A549 (cell line): ENCODE measurements at regions not wholly inside any gene's neighbourhood (a gene's known extent, or its start where the extent isn't known, plus 50 kb on each side); places are given as distances from the start of the nearest gene placed in this dataset.

Experiments
- ATAC-seq, 2 experiments: fragments of 200-7000 bp in 1 of 2; fragments of >200 bp in 1 of 2; cut with Nextera tagmentation in 1 of 2; cut with Tn5 transposase in 1 of 2; 3 replicates each; pipeline versions ENCODE4 v1.8.0 to v1.9.1; 2018 to 2020; ENCODE audit warnings: mild to moderate bottlenecking in 1 of 2, moderate library complexity in 1 of 2
- CTCF ChIA-PET: fragments of 300-600 bp; sonication (Branson Sonifier 250); formaldehyde crosslinking; extraction: SDS; loops from one replicate; lab custom pipeline; 2021; ENCODE audit warnings: antibody characterized with exemption, inconsistent platforms; lab: Yijun Ruan, JAX
- POLR2A ChIA-PET: fragments of 350-600 bp; formaldehyde crosslinking; extraction: SDS; loops from one replicate; lab custom pipeline; 2021; ENCODE audit warnings: antibody characterized with exemption, inconsistent platforms; lab: Yijun Ruan, JAX
- DNase-seq, 2 experiments: peaks; one replicate each; pipeline versions ENCODE4 v3.0.0 to v3.0.0-alpha.2; 2011 to 2016; ENCODE audit warnings: low read depth in 1 of 2, low spot score in 1 of 2
- FAIRE-seq: peaks from 2 replicates; lab custom pipeline; 2011; peaks lifted over from hg19 to GRCh38; lab: Jason Lieb, UNC
- H3K27ac ChIP-seq, 2 experiments: fragments of >200 bp; sonication (Bioruptor Twin); formaldehyde crosslinking; 3 replicates each; pipeline ENCODE4 v1.5.1; 2016 to 2017
- H3K4me1 ChIP-seq: fragments of >200 bp; sonication (Bioruptor Twin); formaldehyde crosslinking; 3 replicates; pipeline ENCODE4 v1.6.1; 2016
- H3K4me2 ChIP-seq: fragments of >200 bp; sonication (Bioruptor Twin); formaldehyde crosslinking; 3 replicates; pipeline ENCODE4 v1.6.1; 2016
- H3K4me3 ChIP-seq: fragments of >200 bp; sonication (Bioruptor Twin); formaldehyde crosslinking; 3 replicates; pipeline ENCODE4 v1.5.1; 2016
- H3K9me3 ChIP-seq: fragments of >200 bp; sonication (Bioruptor Twin); formaldehyde crosslinking; 3 replicates; pipeline ENCODE4 v1.6.1; 2016
- BCL3 ChIP-seq: fragments of >200 bp; sonication (Bioruptor Twin); formaldehyde crosslinking; IDR thresholded peaks from 3 replicates; pipeline ENCODE4 v1.6.1; 2016
- CBX2 ChIP-seq: fragments of 200-600 bp; sonication (generic); IDR thresholded peaks from 2 replicates; pipeline ENCODE4 v1.6.1; 2016; ENCODE audit warnings: low read depth, mild to moderate bottlenecking, borderline replicate concordance
- CBX8 ChIP-seq: fragments of 200-600 bp; sonication (generic); IDR thresholded peaks from 2 replicates; pipeline ENCODE4 v1.6.1; 2016
- CTCF ChIP-seq: fragments of >200 bp; sonication (Bioruptor Twin); formaldehyde crosslinking; IDR thresholded peaks from 3 replicates; pipeline ENCODE4 v1.5.1; 2016
- E2F6 ChIP-seq: IDR thresholded peaks from 2 replicates; pipeline ENCODE4 v1.6.1; 2012; ENCODE audit warnings: low read depth, borderline replicate concordance
- ELK1 ChIP-seq: fragments of 150-350 bp; IDR thresholded peaks from 2 replicates; pipeline ENCODE4 v1.6.1; 2014; ENCODE audit warnings: low read depth, mild to moderate bottlenecking, low read length
- EP300 ChIP-seq, 2 experiments: fragments of >200 bp; sonication (Bioruptor Twin); formaldehyde crosslinking; IDR thresholded peaks; 2 replicates in 1 of 2; 3 replicates in 1 of 2; pipeline ENCODE4 v1.6.1; 2016 to 2017
- ESRRA ChIP-seq: fragments of 150-350 bp; IDR thresholded peaks from 2 replicates; pipeline ENCODE4 v1.6.1; 2014; ENCODE audit warnings: mild to moderate bottlenecking, low read length, borderline replicate concordance
- FOSB ChIP-seq: fragments of 250-450 bp; sonication (Bioruptor Pico); IDR thresholded peaks from 2 replicates; pipeline ENCODE4 v1.5.0; 2020; ENCODE audit warnings: mild to moderate bottlenecking, moderate library complexity
- FOXS1 ChIP-seq: fragments of 250-450 bp; sonication (Bioruptor Pico); IDR thresholded peaks from 2 replicates; pipeline ENCODE4 v1.5.0; 2020; ENCODE audit warnings: mild to moderate bottlenecking, moderate library complexity
- HEYL ChIP-seq: fragments of 250-450 bp; sonication (Bioruptor Pico); IDR thresholded peaks from 2 replicates; pipeline ENCODE4 v1.8.0; 2021; ENCODE audit warnings: mild to moderate bottlenecking, moderate library complexity
- HMGXB4 ChIP-seq: fragments of 250-450 bp; sonication (Bioruptor Pico); IDR thresholded peaks from 2 replicates; pipeline ENCODE4 v1.5.0; 2021; ENCODE audit warnings: mild to moderate bottlenecking, moderate library complexity, borderline replicate concordance
- HOXA7 ChIP-seq: fragments of 250-450 bp; sonication (Bioruptor Pico); IDR thresholded peaks from 2 replicates; pipeline ENCODE4 v1.5.0; 2020; ENCODE audit warnings: mild to moderate bottlenecking, moderate library complexity
- HOXB13 ChIP-seq: fragments of 250-450 bp; sonication (Bioruptor Pico); IDR thresholded peaks from 2 replicates; pipeline ENCODE4 v1.5.0; 2020; ENCODE audit warnings: low read depth, mild to moderate bottlenecking, moderate library complexity
- HOXB5 ChIP-seq: fragments of 250-450 bp; sonication (Bioruptor Pico); IDR thresholded peaks from 2 replicates; pipeline ENCODE4 v1.5.0; 2020; ENCODE audit warnings: mild to moderate bottlenecking, moderate library complexity
- JUN ChIP-seq, 2 experiments: fragments of >200 bp; sonication (Bioruptor Twin); formaldehyde crosslinking; IDR thresholded peaks; 2 replicates in 1 of 2; 3 replicates in 1 of 2; pipeline ENCODE4 v1.6.1; 2016 to 2017
- JUNB ChIP-seq: fragments of >200 bp; sonication (Bioruptor Twin); formaldehyde crosslinking; IDR thresholded peaks from 2 replicates; pipeline ENCODE4 v1.6.1; 2016
- KDM5A ChIP-seq: fragments of 200-600 bp; sonication (generic); IDR thresholded peaks from 2 replicates; pipeline ENCODE4 v1.6.1; 2016; ENCODE audit warnings: antibody characterized with exemption, mild to moderate bottlenecking
- MAFK ChIP-seq: fragments of 450-650 bp; IDR thresholded peaks from 2 replicates; pipeline ENCODE4 v1.6.1; 2014; ENCODE audit not compliant: partially characterized antibody
- NFE2L2 ChIP-seq: fragments of 150-350 bp; conservative IDR thresholded peaks from 2 replicates; pipeline ENCODE4 v1.6.1; 2014; ENCODE audit warnings: low read length
- POLR2A ChIP-seq: IDR thresholded peaks from 2 replicates; pipeline ENCODE4 v1.6.1; 2012; ENCODE audit warnings: mild to moderate bottlenecking, low read length
- POLR2AphosphoS2 ChIP-seq: conservative IDR thresholded peaks from 2 replicates; pipeline ENCODE4 v1.6.1; 2012; ENCODE audit warnings: low read length, improper control_type of control experiment, inconsistent platforms
- RAD21 ChIP-seq, 2 experiments: fragments of >200 bp in 1 of 2; sonication (Bioruptor Twin) in 1 of 2; formaldehyde crosslinking in 1 of 2; IDR thresholded peaks in 1 of 2; conservative IDR thresholded peaks in 1 of 2; 2 replicates in 1 of 2; 3 replicates in 1 of 2; pipeline ENCODE4 v1.6.1; 2012 to 2018; ENCODE audit warnings: inconsistent platforms in 1 of 2
- RCOR1 ChIP-seq: fragments of 150-350 bp; IDR thresholded peaks from 2 replicates; pipeline ENCODE4 v1.6.1; 2014; ENCODE audit warnings: antibody characterized with exemption, low read length, low read depth
- SREBF2 ChIP-seq: fragments of 450-650 bp; IDR thresholded peaks from 2 replicates; pipeline ENCODE4 v1.6.1; 2014; ENCODE audit warnings: mild to moderate bottlenecking, moderate library complexity
- WGBS: methylation state at CpG from one replicate; pipeline ENCODE4 v1.1.6; 2017; ENCODE audit errors: missing lambda C conversion rate; 5-methylcytosine and 5-hydroxymethylcytosine counted together
- TF ChIP-seq, protein P1 (sequence below): fragments of 250-450 bp; sonication (Bioruptor Pico); IDR thresholded peaks from 2 replicates; pipeline ENCODE4 v1.5.0; 2020; ENCODE audit warnings: low read depth, mild to moderate bottlenecking, moderate library complexity

DNA sequence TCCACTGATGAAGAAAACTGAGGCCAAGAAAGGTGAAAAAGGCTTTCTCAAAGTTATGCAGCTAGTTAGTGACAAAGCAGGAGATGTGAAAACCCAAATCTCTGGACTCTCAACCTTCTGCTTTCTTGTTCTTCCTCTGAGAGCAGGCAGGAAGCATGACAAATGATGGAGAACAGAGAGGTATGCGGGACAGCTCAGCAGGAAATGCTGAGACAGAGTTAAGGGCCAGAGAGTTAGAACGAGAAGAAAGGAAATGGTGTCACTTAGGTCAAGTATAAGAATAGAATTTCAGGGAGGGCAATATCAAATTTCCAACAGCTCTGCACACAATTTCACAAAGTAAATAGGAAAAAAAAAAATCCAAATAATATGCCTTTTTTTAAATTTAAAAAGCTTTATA, 67.6 kb upstream of the ARHGAP42 start:
- CTCF ChIA-PET, result no interaction called here
- POLR2A ChIA-PET, result no interaction called here
- ATAC-seq, result no peak
- H3K4me2 ChIP-seq, result no peak overlapping the region
- no peak overlapping the region for H3K4me3 ChIP-seq
- WGBS, result 9% methylated on average over 2 of the region's 2 CpGs
- TF ChIP-seq HOXB13 (CRISPR knock-in tag) (no peak), HOXB5 (CRISPR knock-in tag) (no peak), POLR2AphosphoS2 (no peak), EP300 (IDR thresholded peaks at IDR 0.05) (no peak), RCOR1 (no peak), JUN (IDR thresholded peaks at IDR 0.05) (no peak), CTCF (no peak), FOSB (CRISPR knock-in tag) (no peak), BCL3 (no peak), JUNB (no peak), RAD21 (conservative IDR thresholded peaks at IDR 0.05 in 1 of 2, IDR thresholded peaks at IDR 0.05 in 1 of 2) (no peak), SREBF2 (no peak), POLR2A (no peak), E2F6 (no peak), MAFK (no peak), HOXA7 (CRISPR knock-in tag) (no peak), CBX2 (no peak)
- TF ChIP-seq, protein P1, sequence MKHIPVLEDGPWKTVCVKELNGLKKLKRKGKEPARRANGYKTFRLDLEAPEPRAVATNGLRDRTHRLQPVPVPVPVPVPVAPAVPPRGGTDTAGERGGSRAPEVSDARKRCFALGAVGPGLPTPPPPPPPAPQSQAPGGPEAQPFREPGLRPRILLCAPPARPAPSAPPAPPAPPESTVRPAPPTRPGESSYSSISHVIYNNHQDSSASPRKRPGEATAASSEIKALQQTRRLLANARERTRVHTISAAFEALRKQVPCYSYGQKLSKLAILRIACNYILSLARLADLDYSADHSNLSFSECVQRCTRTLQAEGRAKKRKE, result no peak
- DNase-seq, result no peak
- H3K27ac ChIP-seq, result no peak overlapping the region
- H3K9me3 ChIP-seq, result no peaks in the 10 kb centered on the region
- H3K4me1 ChIP-seq, result no peaks in the 10 kb centered on the region
- FAIRE-seq, result no peak

DNA sequence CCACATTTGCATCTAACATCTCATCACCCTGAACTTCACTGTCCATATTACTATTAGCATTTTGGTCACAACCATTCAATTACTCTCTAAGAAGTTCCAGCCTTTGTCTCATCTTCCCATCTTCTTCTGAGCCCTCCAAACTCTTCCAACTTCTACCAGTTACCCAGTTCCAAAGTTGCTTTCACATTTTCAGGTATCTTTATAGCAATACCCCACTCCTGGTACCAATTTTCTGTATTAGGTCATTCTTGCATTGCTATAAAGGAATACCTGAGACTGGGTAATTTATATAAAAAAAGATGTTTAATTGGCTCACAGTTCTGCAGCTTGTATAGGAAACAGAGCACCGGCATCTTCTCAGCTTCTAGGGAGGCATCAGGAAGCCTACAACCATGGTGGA, 64.7 kb upstream of the ARHGAP42 start:
- H3K4me3 ChIP-seq, result no peak overlapping the region
- WGBS, result 77% methylated on average over 1 of the region's 1 CpG
- H3K4me1 ChIP-seq, result no peaks in the 10 kb centered on the region
- no peak overlapping the region for H3K4me2 ChIP-seq
- H3K9me3 ChIP-seq, result no peaks in the 10 kb centered on the region
- ChIA-PET CTCF (no interaction called here), POLR2A (no interaction called here)
- no peak for TF ChIP-seq HEYL
- TF ChIP-seq ESRRA, result no peak
- TF ChIP-seq POLR2A, result no peak
- DNase-seq (no peak), ATAC-seq (no peak), FAIRE-seq (no peak)
- no peak overlapping the region for H3K27ac ChIP-seq

GRCh38 chr11:100624346-100624745, 62.7 kb upstream of the ARHGAP42 start:
- no peak for ATAC-seq

More at GRCh38 chr11:100624346-100624745, 62.7 kb upstream of the ARHGAP42 start:
- Histone ChIP-seq H3K4me1 (no peaks in the 10 kb centered on the region), H3K4me2 (no peak overlapping the region), H3K4me3 (no peak overlapping the region), H3K9me3 (no peaks in the 10 kb centered on the region), H3K27ac (no peak overlapping the region)
- DNase-seq (no peak), FAIRE-seq (no peak)
- 5% methylated on average over 2 of the region's 2 CpGs for WGBS
- POLR2A ChIA-PET, result no interaction called here
- CTCF ChIA-PET, result no interaction called here
- TF ChIP-seq CBX2 (no peak), CBX8 (no peak), FOXS1 (CRISPR knock-in tag) (no peak), HMGXB4 (CRISPR knock-in tag) (no peak), FOSB (CRISPR knock-in tag) (no peak), KDM5A (no peak), ELK1 (no peak), NFE2L2 (no peak)
